Suprapubic skin (tissue), 3 donors: ENCODE measurements at regions not wholly inside any gene's neighbourhood (a gene's known extent, or its start where the extent isn't known, plus 50 kb on each side); places are given as distances from the start of the nearest gene placed in this dataset.

ENCODE experiments used
- POLR2A ChIP-seq, 2 donors: fragments of 450-650 bp; IDR thresholded peaks; one replicate each; pipeline ENCODE4 v1.6.1; 2017; ENCODE audit warnings: antibody characterized with exemption in 2 of 2, mild to moderate bottlenecking in 2 of 2, moderate library complexity in 2 of 2
- TF ChIP-seq, protein P1 (sequence below), 2 donors: fragments of 200-600 bp in 1 of 2; fragments of 450-650 bp in 1 of 2; sonication (generic) in 1 of 2; IDR thresholded peaks; one replicate each; pipeline ENCODE4 v1.5.1; 2016 to 2019; ENCODE audit warnings: antibody characterized with exemption in 2 of 2, mild to moderate bottlenecking in 1 of 2, moderate library complexity in 1 of 2

DNA sequence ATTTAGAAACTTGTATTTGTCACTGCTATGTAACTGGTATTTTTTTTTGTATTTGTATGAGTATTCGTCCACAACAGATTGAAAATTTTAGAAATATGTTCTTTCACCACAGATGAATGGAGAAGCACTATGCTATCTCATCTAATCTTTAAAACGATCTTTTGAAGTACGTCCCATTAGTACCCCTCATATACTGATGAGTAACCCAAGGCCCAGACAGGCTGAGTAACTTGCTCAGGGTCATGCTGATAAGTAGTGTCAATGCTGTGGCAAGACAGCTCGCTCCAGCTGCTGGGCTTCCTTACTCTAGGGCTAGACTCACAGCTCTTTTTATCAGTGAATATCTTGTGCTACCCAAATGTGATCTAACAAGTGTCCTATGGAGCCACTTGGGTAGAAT is 154.2 kb downstream of the SUCLA2 start:
- TF ChIP-seq POLR2A (IDR thresholded peaks at IDR 0.05) = no peak
- TF ChIP-seq, protein P1, sequence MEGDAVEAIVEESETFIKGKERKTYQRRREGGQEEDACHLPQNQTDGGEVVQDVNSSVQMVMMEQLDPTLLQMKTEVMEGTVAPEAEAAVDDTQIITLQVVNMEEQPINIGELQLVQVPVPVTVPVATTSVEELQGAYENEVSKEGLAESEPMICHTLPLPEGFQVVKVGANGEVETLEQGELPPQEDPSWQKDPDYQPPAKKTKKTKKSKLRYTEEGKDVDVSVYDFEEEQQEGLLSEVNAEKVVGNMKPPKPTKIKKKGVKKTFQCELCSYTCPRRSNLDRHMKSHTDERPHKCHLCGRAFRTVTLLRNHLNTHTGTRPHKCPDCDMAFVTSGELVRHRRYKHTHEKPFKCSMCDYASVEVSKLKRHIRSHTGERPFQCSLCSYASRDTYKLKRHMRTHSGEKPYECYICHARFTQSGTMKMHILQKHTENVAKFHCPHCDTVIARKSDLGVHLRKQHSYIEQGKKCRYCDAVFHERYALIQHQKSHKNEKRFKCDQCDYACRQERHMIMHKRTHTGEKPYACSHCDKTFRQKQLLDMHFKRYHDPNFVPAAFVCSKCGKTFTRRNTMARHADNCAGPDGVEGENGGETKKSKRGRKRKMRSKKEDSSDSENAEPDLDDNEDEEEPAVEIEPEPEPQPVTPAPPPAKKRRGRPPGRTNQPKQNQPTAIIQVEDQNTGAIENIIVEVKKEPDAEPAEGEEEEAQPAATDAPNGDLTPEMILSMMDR (IDR thresholded peaks at IDR 0.05) = no peak
